HCT116 (cell line): ENCODE measurements at regions not wholly inside any gene's neighbourhood (a gene's known extent, or its start where the extent isn't known, plus 50 kb on each side); places are given as distances from the start of the nearest gene placed in this dataset.

Experiments used
- ATAC-seq: fragments of 200-7000 bp; cut with Tn5 transposase; 2 replicates; pipeline ENCODE4 v1.9.1; 2020; ENCODE audit warnings: mild to moderate bottlenecking, moderate library complexity
- BruUV-seq: library from RNA; stranded (reverse); fragments of 400-500 nt; replicated peaks from 2 replicates; lab custom pipeline; 2021; lab: Mats Ljungman, UMichigan
- CTCF ChIA-PET: fragments of 300-600 bp; sonication (Branson Sonifier 250); formaldehyde crosslinking; loops from one replicate; lab custom pipeline; 2021; ENCODE audit warnings: antibody characterized with exemption; lab: Charles Lee
- POLR2A ChIA-PET: fragments of 300-600, 350-600 bp; sonication (Branson Sonifier 250); formaldehyde crosslinking; loops from one replicate; lab custom pipeline; 2021; ENCODE audit warnings: antibody characterized with exemption; lab: Charles Lee
- RAD21 ChIA-PET, 2 experiments: fragments of 300-600 bp; sonication (Branson Sonifier 250); formaldehyde crosslinking; loops; one replicate each; lab custom pipeline; 2023; ENCODE audit warnings: low total read pairs in 2 of 2; ENCODE audit not compliant: uncharacterized antibody in 2 of 2, unreplicated experiment in 2 of 2, low non-redundant PET in 1 of 2; lab: Charles Lee
- DNase-seq: peaks from one replicate; pipeline ENCODE4 v3.0.0-alpha.2; 2010; ENCODE audit warnings: low read depth, low spot score
- H2AFZ ChIP-seq: fragments of 200-600 bp; shearing (Covaris generic), sonication (generic); 2 replicates; pipeline ENCODE4 v1.6.1; 2017; ENCODE audit warnings: low read depth, mixed run types, mixed read lengths, antibody characterized with exemption, low read length; ENCODE audit not compliant: poor library complexity, severe bottlenecking
- H3K27ac ChIP-seq: 2 replicates; pipeline ENCODE4 v1.5.1; 2012; ENCODE audit warnings: low read depth, low read length
- H3K27me3 ChIP-seq: fragments of 200-600 bp; sonication (generic); 2 replicates; pipeline ENCODE4 v1.6.1; 2016; ENCODE audit warnings: mixed run types, low read length, mixed read lengths; ENCODE audit not compliant: insufficient read depth
- H3K36me3 ChIP-seq, 2 experiments: fragments of 200-500 bp in 1 of 2; fragments of 200-600 bp in 1 of 2; sonication (Bioruptor generic) in 1 of 2; sonication (generic) in 1 of 2; 2 replicates each; pipeline versions ENCODE4 v1.5.1 to v1.6.1; 2014 to 2016; ENCODE audit warnings: low read length in 2 of 2, inconsistent platforms in 1 of 2, mixed read lengths in 1 of 2, mixed run types in 1 of 2; ENCODE audit not compliant: insufficient read depth in 2 of 2, control insufficient read depth in 1 of 2
- H3K4me1 ChIP-seq, 2 experiments: fragments of 200-600 bp in 1 of 2; sonication (generic) in 1 of 2; 2 replicates each; pipeline versions ENCODE4 v1.5.1 to v1.6.1; 2012 to 2017; ENCODE audit warnings: low read length in 2 of 2, inconsistent platforms in 1 of 2, mild to moderate bottlenecking in 1 of 2, mixed read lengths in 1 of 2, mixed run types in 1 of 2, moderate library complexity in 1 of 2; ENCODE audit not compliant: insufficient read depth in 2 of 2, control insufficient read depth in 1 of 2
- H3K4me2 ChIP-seq: fragments of 200-600 bp; sonication (generic); 2 replicates; pipeline ENCODE4 v1.6.1; 2017; ENCODE audit warnings: mixed run types, low read length, mixed read lengths
- H3K4me3 ChIP-seq, 2 experiments: fragments of 200-600 bp in 1 of 2; sonication (generic) in 1 of 2; replicated peaks in 1 of 2; 2 replicates each; pipeline ENCODE4 v1.5.1; 2011 to 2016; ENCODE audit warnings: low read length in 2 of 2, control low read depth in 1 of 2, low read depth in 1 of 2, mild to moderate bottlenecking in 1 of 2, mixed read lengths in 1 of 2, mixed run types in 1 of 2
- H3K79me2 ChIP-seq: fragments of 200-600 bp; sonication (generic); 2 replicates; pipeline ENCODE4 v1.6.1; 2017; ENCODE audit warnings: mild to moderate bottlenecking, mixed run types, low read length, moderate library complexity, mixed read lengths; ENCODE audit not compliant: insufficient read depth
- H3K9ac ChIP-seq: fragments of 200-600 bp; sonication (generic); 2 replicates; pipeline ENCODE4 v1.6.1; 2016; ENCODE audit warnings: low read length, mixed read lengths
- H3K9me2 ChIP-seq: fragments of 200-600 bp; sonication (generic), shearing (Covaris generic); 2 replicates; pipeline ENCODE4 v1.6.1; 2017; ENCODE audit warnings: mixed run types, mild to moderate bottlenecking, moderate library complexity; ENCODE audit not compliant: insufficient read depth
- H3K9me3 ChIP-seq, 2 experiments: fragments of 200-500 bp in 1 of 2; fragments of 200-600 bp in 1 of 2; sonication (Bioruptor generic) in 1 of 2; sonication (generic) in 1 of 2; 2 replicates each; pipeline ENCODE4 v1.6.1; 2014 to 2017; ENCODE audit warnings: low read length in 2 of 2, mixed read lengths in 2 of 2, inconsistent platforms in 1 of 2, low read depth in 1 of 2, mild to moderate bottlenecking in 1 of 2, mixed run types in 1 of 2, moderate library complexity in 1 of 2; ENCODE audit not compliant: control insufficient read depth in 1 of 2, insufficient read depth in 1 of 2
- H4K20me1 ChIP-seq: fragments of 200-600 bp; sonication (generic), shearing (Covaris generic); 2 replicates; pipeline ENCODE4 v1.6.1; 2017; ENCODE audit warnings: mixed run types, mild to moderate bottlenecking, moderate library complexity; ENCODE audit not compliant: insufficient read depth
- ATF3 ChIP-seq: IDR thresholded peaks from 2 replicates; pipeline ENCODE4 v1.6.1; 2012
- CBX3 ChIP-seq: IDR thresholded peaks from 2 replicates; pipeline ENCODE4 v1.6.1; 2012; ENCODE audit warnings: low read depth
- EGR1 ChIP-seq: IDR thresholded peaks from 2 replicates; pipeline ENCODE4 v1.6.1; 2012; ENCODE audit warnings: low read depth
- FOSL1 ChIP-seq: IDR thresholded peaks from 2 replicates; pipeline ENCODE4 v1.6.1; 2012; ENCODE audit warnings: low read depth
- POLR2A ChIP-seq: IDR thresholded peaks from 2 replicates; pipeline ENCODE4 v1.7.0; 2011; ENCODE audit warnings: borderline replicate concordance; ENCODE audit not compliant: insufficient read depth, insufficient read length; ENCODE audit errors: extremely low read depth
- SP1 ChIP-seq: IDR thresholded peaks from 2 replicates; pipeline ENCODE4 v1.6.1; 2012; ENCODE audit warnings: low read depth
- SRF ChIP-seq: IDR thresholded peaks from 2 replicates; pipeline ENCODE4 v1.6.1; 2012; ENCODE audit warnings: low read depth
- TCF7L2 ChIP-seq: IDR thresholded peaks from 2 replicates; pipeline ENCODE4 v1.7.0; 2011; ENCODE audit warnings: borderline replicate concordance, inconsistent platforms; ENCODE audit not compliant: insufficient read depth, insufficient read length; ENCODE audit errors: extremely low read depth
- YY1 ChIP-seq: IDR thresholded peaks from 2 replicates; pipeline ENCODE4 v1.6.1; 2011; ENCODE audit warnings: low read length, low read depth, moderate library complexity, mild to moderate bottlenecking; ENCODE audit not compliant: insufficient replicate concordance; ENCODE audit errors: extremely low read depth
- ZBTB33 ChIP-seq: IDR thresholded peaks from 2 replicates; pipeline ENCODE4 v1.6.1; 2011; ENCODE audit warnings: mild to moderate bottlenecking, low read length, moderate library complexity; ENCODE audit not compliant: insufficient replicate concordance; ENCODE audit errors: extremely low read depth
- ZFX ChIP-seq: fragments of 450-650 bp; IDR thresholded peaks from 2 replicates; pipeline ENCODE4 v1.6.1; 2017
- ZNF274 ChIP-seq: fragments of 200-500 bp; sonication (Bioruptor generic); IDR thresholded peaks from 2 replicates; pipeline ENCODE4 v1.6.1; 2014; ENCODE audit warnings: mild to moderate bottlenecking, low read depth, low read length, inconsistent platforms
- intact Hi-C: fragments of 100-400 bp; cut with micrococcal nuclease; formaldehyde crosslinking; loops from 2 replicates; pipeline ENCODE4 v1.10.0; 2022

- TF ChIP-seq SRF (no peak), TCF7L2 (no peak), ZFX (no peak), CBX3 (no peak)
Measured at GRCh38 chr14:38138473-38139138, 69.1 kb upstream of the SSTR1 start (continued).

- ChIA-PET CTCF (no interaction called here), RAD21 (no interaction called here)
- no peaks in the 10 kb centered on the region for H3K36me3 ChIP-seq
- H3K79me2 ChIP-seq, result no peaks in the 10 kb centered on the region
- no peak overlapping the region for H2AFZ ChIP-seq
- H3K4me3 ChIP-seq, result no peak overlapping the region
- no peak overlapping the region for H3K9ac ChIP-seq
- H3K9me2 ChIP-seq, result no peaks in the 10 kb centered on the region
- no peak for ATAC-seq
- no peaks in the 10 kb centered on the region for H3K9me3 ChIP-seq
- no peak for TF ChIP-seq FOSL1
- no peak for TF ChIP-seq SRF
- TF ChIP-seq TCF7L2, result no peak
- no peak for TF ChIP-seq ZBTB33
- TF ChIP-seq EGR1, result no peak
- no peak for TF ChIP-seq ZFX
- TF ChIP-seq POLR2A, result no peak
- no peak for TF ChIP-seq ZNF274
- no peak for TF ChIP-seq ATF3
- no peak for TF ChIP-seq SP1
- TF ChIP-seq YY1, result no peak
- TF ChIP-seq, all 23 proteins: peak for 0
- H3K27ac ChIP-seq, result no peak overlapping the region
- no peaks in the 10 kb centered on the region for H3K4me1 ChIP-seq
- H3K27me3 ChIP-seq, result no peaks in the 10 kb centered on the region
- no peaks in the 10 kb centered on the region for H4K20me1 ChIP-seq
- H3K4me2 ChIP-seq, result no peak overlapping the region
- POLR2A ChIA-PET, result no interaction called here
- no peak for DNase-seq
- no TSS peak for BruUV-seq
- intact Hi-C loops, result no loop called here
Measured at GRCh38 chr14:38139926-38140325, 67.8 kb upstream of the SSTR1 start.
